Bronchial epithelial cell (primary cell): ENCODE measurements at regions not wholly inside any gene's neighbourhood (a gene's known extent, or its start where the extent isn't known, plus 50 kb on each side); places are given as distances from the start of the nearest gene placed in this dataset.

Source experiments
- DNase-seq: peaks from one replicate; pipeline ENCODE4 v3.0.0-alpha.2; 2010; ENCODE audit warnings: low read depth
- FAIRE-seq: peaks from 2 replicates; lab custom pipeline; 2011; peaks lifted over from hg19 to GRCh38; lab: Jason Lieb, UNC
- H3K27me3 ChIP-seq: 2 replicates; pipeline ENCODE4 v1.5.1; 2011; ENCODE audit warnings: low read length; ENCODE audit not compliant: control insufficient read depth, insufficient read depth
- H3K36me3 ChIP-seq: 2 replicates; pipeline ENCODE4 v1.5.1; 2011; ENCODE audit warnings: low read length; ENCODE audit not compliant: control insufficient read depth, insufficient read depth
- H3K4me3 ChIP-seq: 2 replicates; pipeline ENCODE4 v1.5.1; 2011; ENCODE audit warnings: mild to moderate bottlenecking, low read depth, low read length, control low read depth
- TF ChIP-seq, protein P1 (sequence below): IDR thresholded peaks from 2 replicates; pipeline ENCODE4 v1.5.1; 2011; ENCODE audit warnings: mild to moderate bottlenecking, moderate library complexity, low read length, control low read depth, inconsistent platforms; ENCODE audit not compliant: insufficient read depth, severe bottlenecking

DNA sequence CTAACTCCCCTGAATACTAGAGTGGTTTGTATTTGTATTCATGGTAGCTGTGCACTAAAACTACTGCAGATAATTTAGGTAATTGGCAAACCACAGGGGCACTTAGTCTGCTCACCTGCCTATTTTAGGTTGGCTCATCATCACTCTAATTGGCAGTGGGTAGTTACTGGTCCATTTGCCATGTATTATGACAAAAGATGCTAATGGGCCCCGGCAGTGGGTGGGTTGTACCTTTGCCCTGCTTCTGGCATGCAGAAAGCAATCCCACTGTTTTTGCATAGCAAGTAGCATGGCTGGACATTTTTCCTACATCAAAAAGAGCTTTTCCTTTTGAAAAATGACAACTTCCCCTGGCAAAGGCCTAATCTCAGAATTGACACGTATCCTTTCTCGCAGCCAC is 741.4 kb upstream of the MAP3K7 start:
- TF ChIP-seq, protein P1, sequence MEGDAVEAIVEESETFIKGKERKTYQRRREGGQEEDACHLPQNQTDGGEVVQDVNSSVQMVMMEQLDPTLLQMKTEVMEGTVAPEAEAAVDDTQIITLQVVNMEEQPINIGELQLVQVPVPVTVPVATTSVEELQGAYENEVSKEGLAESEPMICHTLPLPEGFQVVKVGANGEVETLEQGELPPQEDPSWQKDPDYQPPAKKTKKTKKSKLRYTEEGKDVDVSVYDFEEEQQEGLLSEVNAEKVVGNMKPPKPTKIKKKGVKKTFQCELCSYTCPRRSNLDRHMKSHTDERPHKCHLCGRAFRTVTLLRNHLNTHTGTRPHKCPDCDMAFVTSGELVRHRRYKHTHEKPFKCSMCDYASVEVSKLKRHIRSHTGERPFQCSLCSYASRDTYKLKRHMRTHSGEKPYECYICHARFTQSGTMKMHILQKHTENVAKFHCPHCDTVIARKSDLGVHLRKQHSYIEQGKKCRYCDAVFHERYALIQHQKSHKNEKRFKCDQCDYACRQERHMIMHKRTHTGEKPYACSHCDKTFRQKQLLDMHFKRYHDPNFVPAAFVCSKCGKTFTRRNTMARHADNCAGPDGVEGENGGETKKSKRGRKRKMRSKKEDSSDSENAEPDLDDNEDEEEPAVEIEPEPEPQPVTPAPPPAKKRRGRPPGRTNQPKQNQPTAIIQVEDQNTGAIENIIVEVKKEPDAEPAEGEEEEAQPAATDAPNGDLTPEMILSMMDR = no peak
- Histone ChIP-seq H3K4me3 (no peak overlapping the region), H3K27me3 (no peaks in the 10 kb centered on the region), H3K36me3 (no peaks in the 10 kb centered on the region)
- no peak for FAIRE-seq
- DNase-seq = no peak

DNA sequence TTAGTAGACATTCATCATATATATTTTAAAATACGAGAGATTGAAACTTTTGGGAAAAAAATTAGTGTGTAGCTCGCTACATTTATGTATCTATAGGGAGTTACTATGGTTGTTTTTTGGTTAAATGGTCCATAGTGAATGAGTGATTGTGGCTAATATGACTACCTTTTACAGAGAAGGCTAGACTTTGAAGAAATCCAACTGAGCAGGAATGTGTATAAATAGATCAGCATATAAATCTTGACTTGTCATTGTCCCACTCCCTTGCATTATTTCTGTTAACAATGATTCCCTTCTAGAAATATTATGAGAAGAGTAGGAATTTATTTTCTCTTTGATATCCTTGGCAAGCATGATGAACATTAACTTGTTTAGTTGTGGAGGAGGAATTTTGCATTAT is 737.8 kb upstream of the MAP3K7 start:
- FAIRE-seq (no peak), DNase-seq (no peak)
- no peak overlapping the region for H3K4me3 ChIP-seq
- no peaks in the 10 kb centered on the region for H3K27me3 ChIP-seq
- TF ChIP-seq, protein P1 = no peak
- no peaks in the 10 kb centered on the region for H3K36me3 ChIP-seq

GRCh38 chr6:91317984-91318383 is 731.1 kb upstream of the MAP3K7 start:
- FAIRE-seq = no peak
- H3K27me3 ChIP-seq = no peaks in the 10 kb centered on the region
- no peak overlapping the region for H3K4me3 ChIP-seq
- TF ChIP-seq, protein P1 = no peak
- no peaks in the 10 kb centered on the region for H3K36me3 ChIP-seq
- no peak for DNase-seq

DNA sequence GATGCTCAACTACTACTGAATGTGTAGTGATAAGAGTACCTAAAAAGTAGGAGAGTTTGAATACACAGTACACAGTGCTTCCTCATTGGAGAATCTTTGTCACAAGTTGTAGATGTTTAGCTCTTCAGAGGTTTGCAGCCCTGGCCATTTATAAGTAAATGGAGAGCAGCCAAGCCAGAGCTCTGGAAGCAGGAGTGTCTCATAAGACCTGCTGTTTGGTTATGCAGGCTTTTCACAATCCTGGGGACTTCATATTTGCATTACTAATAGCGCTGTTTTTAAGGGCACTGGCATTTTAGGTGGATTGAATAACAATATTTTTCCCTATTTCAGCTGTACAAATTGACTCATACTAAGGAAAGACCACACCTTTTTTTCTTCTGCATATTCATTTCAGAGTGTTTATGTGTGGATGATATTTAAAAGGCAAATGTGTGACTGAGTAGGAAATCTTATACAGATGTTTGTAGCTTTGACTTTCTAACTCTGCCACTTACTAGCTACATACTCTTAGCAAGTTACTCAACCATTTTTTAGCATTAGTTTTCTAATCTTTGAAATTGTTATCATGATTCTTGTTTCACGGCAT is 730.5 kb upstream of the MAP3K7 start:
- no peak for DNase-seq
- TF ChIP-seq, protein P1 = no peak
- Histone ChIP-seq H3K4me3 (no peak overlapping the region), H3K36me3 (no peaks in the 10 kb centered on the region), H3K27me3 (no peaks in the 10 kb centered on the region)
- no peak for FAIRE-seq

DNA sequence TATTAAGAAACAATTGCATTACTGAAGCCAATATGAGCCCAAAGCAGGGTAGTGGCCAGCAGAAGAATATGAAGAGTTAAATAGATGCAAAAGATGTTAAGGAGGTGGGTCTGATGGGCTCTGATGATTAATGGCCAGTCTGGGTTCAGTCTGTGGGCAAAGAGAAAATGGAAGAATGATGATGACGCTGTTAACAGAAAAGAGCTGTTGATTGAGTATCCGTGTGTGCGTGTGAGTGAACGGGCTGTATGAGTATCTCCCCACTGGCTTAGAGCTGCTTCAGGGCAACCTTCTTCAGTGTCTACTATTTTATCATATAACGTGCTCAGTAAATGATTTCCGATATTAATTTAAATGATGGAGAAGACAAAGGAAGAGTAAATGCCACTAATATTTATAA is 723.3 kb upstream of the MAP3K7 start:
- FAIRE-seq (no peak), DNase-seq (no peak)
- no peaks in the 10 kb centered on the region for H3K27me3 ChIP-seq
- no peaks in the 10 kb centered on the region for H3K36me3 ChIP-seq
- H3K4me3 ChIP-seq = no peak overlapping the region
- TF ChIP-seq, protein P1 = no peak

DNA sequence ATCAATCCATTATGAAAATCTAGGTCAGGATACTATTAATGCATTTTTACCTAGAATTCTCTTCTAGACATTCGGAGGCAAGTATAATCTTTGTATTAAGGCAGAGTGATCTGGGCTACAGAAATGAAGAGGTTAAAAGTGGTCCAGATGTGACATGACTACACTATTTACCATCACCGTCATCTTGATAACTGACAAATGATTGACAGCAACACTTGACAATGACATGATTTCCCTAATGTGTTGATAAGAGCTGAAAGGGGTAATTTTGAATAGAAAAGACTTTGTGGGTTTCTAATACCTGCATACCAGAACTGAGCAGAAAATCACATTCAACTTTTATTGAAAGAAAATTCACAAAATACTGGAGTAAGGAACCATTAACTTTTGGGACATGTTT is 718.9 kb upstream of the MAP3K7 start:
- no peak for FAIRE-seq

More for the DNA sequence above, 718.9 kb upstream of the MAP3K7 start:
- Histone ChIP-seq H3K27me3 (no peaks in the 10 kb centered on the region), H3K36me3 (no peaks in the 10 kb centered on the region), H3K4me3 (no peak overlapping the region)
- TF ChIP-seq, protein P1 = no peak
- no peak for DNase-seq
